NOMO-1 (cell line): ENCODE measurements at regions not wholly inside any gene's neighbourhood (a gene's known extent, or its start where the extent isn't known, plus 50 kb on each side); places are given as distances from the start of the nearest gene placed in this dataset.
A peak's percentile ranks its signal among the peaks of the same experiment; 100 is the strongest.
"Not testable (repeated sequence)": the region's sequence is repeated elsewhere in the genome, so short reads cannot be mapped to it uniquely, and the experiment has no call there.

Experiments
- DNase-seq, 2 experiments: peaks; one replicate each; lab custom pipeline; 2025; ENCODE audit not compliant: unreplicated experiment in 2 of 2; lab: John Stamatoyannopoulos, UW

DNA sequence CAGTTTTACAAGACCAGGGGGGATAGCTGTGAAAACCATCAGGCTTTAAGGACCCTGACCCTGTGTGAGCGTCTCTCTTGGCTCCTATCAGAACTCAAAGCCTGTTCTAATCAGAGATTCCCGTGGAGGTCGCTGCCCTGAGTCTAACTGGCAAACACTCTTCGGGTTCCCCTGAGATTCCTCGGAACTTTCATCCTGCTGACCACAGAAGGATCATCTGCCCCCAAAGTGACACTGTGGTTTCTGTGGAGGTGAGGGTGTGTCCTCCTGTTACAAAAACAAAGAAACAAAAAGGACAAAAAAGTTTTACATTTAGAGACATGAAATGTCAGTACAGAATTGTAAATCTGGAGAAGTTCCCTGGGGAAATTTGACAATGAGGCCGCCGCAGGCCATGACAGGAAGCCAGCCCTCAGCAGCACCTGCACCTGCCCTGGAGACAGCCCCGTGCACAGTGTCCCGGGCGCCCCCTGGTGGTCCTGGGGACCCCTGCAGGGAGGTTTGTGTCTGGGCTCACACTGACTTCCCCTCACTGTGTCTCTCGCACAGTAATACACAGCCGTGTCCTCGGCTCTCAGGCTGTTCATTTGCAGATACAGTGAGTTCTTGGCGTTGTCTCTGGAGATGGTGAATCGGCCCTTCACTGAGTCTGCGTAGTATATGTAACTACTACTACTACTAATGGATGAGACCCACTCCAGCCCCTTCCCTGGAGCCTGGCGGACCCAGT, 708.3 kb downstream of the TMEM121 start:
- not testable (repeated sequence) for DNase-seq

DNA sequence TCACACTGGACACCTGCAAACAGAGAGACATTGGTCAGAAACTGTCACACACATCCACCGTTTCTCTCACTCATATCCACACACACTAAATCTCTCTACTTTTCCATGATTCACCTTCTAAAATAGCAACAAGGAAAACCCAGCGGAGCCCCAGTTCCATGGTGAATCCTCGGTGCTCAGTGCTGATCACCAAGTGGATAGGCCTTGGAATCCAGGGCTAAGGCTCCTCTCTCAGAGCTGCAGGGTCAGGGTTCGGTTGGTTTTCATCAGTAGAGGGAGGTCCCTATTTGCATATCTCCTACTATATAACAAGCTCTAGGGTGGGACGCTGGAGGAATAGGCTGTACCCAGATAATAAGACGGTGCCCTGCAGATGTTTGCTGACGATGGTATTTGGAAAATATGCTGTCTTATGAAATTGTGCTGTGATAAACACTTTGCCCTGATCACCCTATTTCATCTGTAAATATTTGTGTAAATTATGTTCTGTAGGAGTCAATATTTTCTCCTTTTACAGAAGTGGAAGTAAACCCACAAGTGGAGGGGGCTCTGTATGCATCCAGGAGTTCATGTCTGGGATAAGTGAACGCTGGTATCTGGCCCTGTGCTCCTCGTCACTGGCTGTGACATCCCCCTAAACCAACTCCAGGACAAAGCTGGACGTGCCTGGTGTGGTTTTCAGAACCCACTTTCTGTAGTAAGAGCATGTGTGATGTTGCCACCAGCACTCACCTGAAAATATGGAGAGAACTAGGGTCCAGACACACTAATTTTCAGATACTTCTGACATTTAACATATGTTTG, 709.2 kb downstream of the TMEM121 start:
- no peak for DNase-seq

DNA sequence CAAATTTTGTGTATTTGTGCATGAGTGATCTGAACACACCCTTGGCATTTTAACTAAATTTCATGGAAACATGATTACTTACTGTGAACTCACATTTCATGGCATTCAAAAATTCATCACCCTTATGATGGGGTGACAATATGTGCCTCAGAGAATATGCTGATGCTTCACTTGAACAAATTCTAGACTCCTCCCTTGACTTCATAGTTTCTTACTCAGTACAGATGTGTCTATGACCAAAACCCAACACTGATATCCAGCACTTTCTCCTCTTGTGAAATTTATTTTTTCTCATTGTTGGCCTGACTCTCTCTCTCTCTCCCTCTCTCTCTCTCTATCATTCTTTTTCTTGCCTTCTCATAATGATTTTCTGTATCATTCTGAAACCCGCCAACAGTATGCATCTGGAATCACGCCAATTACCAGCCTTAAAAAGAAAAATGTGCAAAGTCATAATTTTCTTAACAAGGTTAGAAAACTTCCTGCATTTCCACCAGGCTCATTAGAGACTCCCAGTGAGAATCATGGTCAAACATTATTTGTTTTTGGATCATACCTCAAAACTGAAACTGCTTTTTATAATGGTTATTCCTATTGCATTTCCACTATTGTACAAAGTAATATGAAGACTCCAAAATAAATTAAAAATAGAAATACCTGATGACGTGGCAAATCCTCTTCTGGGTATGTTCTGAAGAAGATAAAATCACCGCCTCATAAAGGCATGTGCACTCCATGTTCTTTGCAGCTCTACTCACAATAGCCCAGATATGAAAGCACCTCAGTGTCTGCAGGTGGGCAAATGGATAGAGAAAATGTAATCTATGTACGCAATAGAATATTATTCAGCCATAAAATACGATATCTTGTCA, 722.2 kb downstream of the TMEM121 start:
- no peak for DNase-seq

DNA sequence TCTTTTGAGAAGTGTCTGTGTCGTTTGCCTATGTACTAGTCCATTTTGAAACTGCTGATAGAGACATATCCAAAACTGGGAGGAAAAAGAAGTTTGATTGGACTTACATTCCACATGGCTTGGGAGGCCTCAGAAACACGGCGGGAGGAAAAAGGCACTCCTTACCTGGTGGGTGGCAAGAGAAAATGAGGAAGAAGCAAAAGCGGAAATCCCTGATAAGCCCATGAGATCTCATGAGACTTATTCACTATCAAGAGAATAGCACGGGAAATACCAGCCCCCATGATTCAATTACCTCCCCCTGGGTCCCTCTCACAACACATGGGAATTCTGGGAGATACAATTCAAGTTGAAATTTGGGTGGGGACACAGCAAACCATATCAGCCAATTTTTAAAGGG, 727.6 kb downstream of the TMEM121 start:
- not testable (repeated sequence) for DNase-seq

DNA sequence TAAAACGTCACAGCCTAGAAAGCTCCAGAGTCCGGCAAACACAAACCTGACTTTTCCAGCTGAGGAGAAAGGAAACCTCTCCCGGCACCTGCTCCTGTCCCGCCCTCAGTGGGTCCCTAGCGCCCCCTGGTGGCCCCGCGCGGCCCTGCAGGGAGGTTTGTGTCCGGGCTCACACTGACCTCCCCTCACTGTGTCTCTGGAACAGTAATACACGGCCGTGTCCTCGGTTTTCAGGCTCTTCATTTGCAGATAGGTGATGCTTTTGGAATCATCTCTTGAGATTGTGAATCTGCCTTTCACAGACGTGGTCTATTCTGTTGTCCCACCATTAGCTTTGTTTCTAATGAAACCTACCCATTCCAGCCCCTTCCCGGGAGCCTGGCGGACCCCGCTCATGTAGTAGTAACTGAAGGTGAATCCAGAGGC, 731.2 kb downstream of the TMEM121 start:
- not testable (repeated sequence) for DNase-seq

DNA sequence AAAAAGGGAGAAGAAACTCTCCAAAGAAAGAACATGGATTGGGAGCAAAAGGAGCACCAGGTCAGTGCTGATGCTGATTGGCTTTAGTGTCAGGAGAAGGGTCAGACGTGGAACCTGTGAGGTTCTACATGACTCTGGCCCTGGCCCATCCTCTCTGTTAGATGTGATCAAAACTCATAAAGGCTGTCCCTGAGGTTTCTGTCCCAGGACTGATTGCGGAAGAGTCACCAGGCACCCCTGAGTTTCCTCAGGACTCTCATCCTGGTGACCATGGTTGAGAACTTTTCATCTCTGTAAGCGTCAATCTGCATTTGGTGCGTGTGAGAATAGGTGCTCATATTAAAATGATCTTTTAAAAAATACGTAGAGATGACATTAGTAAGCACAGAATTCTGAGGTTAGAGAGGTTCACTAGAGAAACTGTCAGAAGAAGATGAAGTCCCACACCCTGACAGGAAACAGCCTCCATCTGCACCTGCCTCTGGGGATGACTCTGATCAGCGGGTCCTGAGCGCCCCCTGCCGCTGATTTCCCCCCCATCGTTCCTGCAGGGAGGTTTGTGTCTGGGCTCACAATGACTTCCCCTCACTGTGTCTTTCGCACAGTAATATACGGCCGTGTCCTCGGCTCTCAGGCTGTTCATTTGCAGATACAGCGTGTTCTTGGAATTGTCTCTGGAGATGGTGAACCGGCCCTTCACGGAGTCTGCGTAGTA, 741.8 kb downstream of the TMEM121 start:
- peak; percentile 26 to 38 for DNase-seq

DNA sequence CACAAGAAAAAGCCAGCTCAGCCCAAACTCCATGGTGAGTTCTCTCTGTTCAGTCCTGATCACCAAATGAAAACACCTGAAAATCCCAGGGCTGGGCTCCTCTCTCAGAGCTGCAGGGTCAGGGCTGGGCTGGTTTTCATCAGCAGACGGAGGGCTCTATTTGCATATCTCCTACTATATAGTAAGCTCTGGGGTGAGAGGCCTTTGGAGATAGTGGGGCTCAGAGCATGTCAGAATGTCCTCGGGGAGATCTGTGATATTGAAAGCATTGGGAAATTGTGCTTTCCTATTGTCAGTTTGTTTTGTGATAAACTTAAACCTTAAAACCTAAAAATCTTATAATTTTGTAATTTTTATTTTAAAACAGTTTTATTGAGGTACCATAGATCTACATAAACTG, 742.6 kb downstream of the TMEM121 start:
- DNase-seq: no peak

DNA sequence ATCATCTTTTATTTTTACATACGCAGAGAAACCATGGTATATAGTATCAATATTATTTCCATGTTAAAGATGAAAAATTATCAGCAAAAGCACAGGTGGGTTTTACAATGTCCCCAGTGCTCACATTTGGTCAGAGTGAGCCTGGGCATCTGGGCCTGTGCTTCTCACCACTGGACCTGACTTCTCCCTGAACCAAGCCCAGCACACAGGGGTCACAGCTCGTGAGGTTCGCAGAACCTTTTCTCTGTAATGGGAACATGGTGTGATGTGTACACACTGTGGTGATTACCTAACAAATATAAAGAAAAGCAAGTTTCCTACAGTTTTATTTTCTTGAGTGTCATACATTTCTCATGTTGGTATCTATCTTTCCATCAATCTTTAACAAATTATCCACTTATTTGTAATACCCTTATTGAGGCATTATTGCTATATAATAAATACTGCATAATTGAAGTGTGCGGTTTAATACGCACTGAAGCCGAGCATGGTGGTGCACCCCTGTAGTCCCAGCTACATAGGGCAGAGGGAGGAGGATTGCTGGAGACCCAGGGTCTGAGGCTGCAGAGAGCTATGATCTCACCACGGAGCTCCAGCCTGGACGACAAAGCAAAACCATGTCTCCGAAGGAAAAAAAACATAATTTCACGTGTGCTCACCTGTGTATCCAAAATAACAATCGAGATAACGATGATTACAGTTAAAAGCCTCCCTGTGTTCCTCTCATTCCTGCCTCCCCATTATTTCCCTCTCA, 743.2 kb downstream of the TMEM121 start:
- no peak for DNase-seq

DNA sequence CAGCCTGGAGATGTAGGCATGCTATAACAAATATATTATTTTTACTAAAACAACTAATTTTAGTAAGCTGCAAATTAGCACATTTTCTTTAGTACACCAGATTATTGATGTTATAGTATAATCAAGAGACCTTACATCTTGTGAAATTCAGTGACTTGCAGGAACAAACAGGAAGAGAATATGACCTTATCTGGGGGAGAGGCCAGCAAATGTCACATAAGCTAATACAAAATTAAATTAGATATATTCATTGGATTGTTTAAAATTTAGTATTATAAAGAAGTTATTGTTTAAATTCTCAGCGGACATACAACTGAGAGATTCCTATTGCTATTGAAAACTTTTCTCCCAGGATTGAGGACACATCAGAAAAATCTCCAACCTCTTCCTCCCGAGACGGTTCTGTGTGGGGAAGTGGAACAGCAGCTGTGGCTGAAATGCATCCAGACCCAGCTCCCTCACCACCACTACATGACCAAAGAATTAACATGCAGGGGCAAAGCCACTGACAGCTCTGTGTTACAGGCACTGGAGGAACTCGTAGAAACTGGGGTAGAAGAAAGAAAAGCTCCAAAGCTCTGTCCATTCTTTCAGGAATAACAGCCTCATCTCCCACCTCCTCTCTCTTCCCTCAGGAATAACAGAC, 744.2 kb downstream of the TMEM121 start:
- peak in 1 of 2 experiments; percentile 13 for DNase-seq

DNA sequence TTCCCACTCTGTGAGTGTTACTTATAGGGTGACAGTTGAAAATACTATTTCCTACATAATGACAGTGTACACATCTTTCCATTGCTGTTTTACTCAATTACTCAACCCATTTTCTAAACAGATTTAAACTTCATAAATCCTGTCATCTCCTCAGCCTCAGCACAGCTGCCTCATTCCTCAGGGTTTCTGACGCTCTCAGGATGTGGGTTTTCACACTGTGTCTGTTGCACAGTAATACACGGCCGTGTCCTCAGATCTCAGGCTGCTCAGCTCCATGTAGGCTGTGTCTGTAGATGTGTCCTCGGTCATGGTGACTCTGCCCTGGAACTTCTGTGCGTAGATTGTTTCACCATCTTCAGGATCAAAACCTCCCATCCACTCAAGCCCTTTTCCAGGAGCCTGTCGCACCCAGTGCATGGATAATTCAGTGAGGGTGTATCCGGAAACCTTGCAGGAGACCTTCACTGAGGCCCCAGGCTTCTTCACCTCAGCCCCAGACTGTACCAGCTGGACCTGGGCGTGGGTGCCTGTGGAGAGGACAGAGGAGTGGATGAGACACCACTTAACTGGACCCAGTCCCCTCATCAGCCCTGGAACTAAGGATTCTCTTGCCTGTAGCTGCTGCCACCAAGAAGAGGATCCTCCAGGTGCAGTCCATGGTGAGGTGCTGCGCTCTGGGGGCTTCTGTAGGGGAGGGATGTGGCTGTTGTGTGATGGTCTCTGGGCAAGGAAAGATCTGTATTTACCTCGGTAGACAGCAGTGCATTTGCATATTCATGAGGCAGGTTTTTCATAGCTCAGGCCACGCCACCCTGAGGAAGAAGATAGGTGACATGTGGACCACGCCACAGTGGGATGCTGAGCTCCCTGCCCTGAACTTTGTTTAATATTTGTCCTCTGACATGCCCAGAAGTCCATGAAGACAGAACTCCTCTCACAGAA, 750.2 kb downstream of the TMEM121 start:
- no peak for DNase-seq

DNA sequence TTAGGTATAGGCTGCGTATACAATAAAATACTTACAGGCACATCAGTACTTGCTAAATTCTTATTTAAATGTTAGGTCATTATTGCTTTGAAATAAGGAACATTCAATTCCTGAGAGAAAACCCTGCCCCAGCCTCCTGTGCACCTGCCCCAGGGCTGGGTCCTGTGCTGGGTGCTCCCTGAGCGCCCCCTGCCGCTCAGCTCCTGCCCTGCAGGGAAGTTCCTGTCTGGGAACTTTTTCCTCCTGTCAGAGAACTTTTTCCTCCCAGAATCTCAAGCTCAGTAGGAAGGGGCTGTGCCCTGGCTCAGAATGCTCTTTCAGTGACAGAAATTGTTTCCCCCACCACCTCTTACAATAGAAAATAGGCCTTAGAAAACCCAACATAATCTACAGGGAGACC, 751.1 kb downstream of the TMEM121 start:
- no peak for DNase-seq

DNA sequence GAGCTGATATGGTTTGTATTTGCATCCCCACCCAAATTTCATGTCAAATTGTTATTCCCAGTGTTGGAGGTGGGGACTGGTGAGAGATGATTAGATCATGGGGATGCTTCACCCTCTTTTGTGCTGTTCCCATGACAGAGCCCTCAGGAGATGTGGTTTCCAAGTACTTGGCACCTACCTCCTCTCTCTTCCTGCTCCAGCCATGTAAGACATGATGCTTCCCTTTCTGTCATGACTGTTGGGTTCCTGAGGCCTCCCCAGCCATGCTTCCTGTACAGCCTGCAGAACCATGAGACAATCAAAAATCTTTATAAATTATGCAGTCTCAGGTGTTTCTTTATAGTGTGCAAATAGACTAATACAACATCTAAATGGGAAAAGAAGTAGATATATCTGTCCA, 754.5 kb downstream of the TMEM121 start:
- DNase-seq: no peak

DNA sequence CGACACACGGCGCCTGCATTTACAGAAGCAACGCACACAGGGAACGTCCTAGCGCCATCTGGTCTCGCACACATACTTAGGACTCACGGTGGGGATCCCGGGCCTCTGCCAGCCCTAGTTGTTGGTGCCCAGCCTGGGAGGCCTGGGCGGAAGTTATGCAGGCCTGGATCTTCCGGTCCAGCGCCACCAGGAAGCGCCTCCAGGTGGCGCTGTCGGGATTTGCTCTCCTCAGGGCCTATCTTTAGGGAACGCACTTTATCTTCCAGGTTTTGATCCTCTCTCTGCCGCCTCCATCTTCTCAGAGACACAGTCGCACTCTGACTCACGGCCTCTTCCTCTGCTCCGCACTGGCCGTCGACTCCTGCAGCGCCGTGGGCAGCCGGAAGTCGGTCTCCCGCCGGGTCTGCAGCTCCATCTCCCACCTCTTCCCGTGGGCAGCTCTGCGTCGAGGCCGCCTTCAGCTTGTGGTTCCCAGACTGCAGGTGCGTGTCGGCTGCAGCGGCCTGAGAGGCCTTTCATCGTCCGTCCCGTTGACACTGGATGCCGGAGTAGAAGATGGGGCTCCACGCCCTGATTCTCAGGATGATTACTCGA, 760.4 kb downstream of the TMEM121 start:
- no peak for DNase-seq

DNA sequence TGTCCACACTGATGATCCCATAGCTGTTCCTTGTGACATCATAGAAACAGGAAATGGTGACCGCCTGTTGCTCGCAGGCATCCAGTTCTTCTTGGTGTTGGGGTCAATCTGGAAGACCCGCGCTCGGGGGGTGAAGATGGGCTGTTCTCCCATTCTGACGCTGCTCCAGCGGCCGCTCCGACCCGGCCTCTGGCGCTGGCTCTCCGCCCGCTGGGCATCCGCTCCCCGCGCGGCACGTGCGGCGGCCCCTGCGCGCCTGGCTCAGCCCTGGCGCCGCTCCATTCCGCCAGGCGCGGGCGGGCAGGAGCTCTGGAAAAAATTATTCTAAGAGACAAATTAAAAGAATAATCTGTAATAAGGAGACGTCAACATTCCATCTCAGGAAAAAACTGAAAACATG, 761.1 kb downstream of the TMEM121 start:
- DNase-seq: no peak

DNA sequence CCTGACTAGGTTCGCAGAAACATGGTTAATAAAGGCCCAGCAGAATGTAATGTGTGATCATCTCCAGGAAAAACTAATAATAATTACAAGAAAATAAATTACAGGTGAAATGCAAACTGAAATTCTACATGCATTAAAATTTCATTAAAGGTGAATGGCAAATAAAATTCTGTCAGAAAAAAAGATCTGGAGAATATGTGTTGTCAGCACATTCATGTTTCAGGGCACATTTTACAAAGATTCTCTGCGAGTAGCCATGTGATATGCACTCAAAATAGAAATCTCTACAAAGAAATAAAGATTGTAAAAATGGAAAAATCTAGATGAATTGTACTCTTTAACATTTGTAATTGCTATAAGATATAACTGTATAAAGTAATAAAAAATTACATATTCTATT, 765.2 kb downstream of the TMEM121 start:
- no peak for DNase-seq

DNA sequence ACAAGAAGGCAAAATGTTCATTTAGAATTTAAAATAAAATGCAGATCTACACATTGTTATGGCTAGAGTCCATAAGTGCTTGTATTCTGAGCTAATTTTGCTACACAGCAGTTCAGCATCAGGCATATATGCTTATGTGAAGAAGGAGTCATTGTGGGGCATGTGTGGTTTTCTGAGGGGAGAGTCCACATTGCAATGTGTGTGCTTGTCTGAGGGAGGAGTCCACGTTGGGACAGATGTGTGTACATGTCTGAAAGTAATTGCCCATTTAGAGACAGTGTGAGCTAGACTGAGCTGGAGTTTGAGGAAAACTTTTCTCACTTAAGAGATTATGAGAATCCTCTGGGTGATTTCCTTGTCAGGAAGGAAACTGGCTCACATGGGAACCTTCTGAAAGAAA, 767.9 kb downstream of the TMEM121 start:
- DNase-seq: no peak

DNA sequence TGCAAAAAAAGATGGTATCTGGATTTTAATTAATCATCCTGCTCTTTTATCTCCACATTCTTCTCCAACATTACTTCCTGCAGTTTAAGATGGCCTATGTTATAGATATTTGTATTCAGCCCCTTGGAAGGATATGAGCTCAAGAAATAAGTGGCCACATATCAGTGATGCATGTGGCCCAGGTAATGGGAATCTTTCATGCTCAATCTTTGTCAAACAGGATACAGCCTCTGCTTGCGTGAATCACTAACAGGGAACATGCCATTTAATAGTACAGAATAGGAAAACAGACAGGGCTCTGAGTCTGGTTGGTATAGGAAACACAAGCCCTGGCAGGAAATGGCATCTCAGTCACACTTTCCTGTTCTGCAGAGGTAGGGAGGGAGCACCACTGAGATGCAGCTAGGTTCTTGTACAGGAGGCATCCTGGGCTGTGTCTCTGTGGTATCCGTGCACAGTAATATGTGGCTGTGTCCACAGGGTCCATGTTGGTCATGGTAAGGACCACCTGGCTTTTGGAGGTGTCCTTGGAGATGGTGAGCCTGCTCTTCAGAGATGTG, 774.6 kb downstream of the TMEM121 start:
- DNase-seq: not testable (repeated sequence)

DNA sequence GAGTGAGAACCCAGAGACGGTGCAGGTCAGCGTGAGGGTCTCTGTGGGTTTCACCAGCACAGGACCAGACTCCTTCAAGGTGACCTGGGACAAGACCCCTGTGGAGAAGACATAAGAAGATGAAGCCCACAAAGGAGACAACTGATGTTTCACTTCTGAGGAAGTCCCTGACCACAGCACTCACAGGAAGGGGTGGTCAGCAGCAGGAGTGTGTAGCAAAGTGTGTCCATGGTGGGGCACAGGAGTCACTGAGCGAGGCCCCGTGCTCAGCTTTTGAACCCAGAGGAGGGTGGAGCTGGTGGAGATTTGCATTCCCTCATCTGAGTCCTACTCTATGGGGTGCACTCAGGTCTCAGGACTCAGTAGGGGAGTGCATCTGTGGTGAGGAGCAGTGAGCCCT, 775.2 kb downstream of the TMEM121 start:
- not testable (repeated sequence) for DNase-seq
